NK-92 treated with Interleukin-12 subunit alpha and Interleukin-12 subunit beta, amount 100 ng/mL, for 24 hours (cell line): ENCODE measurements at regions not wholly inside any gene's neighbourhood (a gene's known extent, or its start where the extent isn't known, plus 50 kb on each side); places are given as distances from the start of the nearest gene placed in this dataset.

Experiments used
- DNase-seq: peaks from one replicate; lab custom pipeline; 2025; lab: John Stamatoyannopoulos, UW

DNA sequence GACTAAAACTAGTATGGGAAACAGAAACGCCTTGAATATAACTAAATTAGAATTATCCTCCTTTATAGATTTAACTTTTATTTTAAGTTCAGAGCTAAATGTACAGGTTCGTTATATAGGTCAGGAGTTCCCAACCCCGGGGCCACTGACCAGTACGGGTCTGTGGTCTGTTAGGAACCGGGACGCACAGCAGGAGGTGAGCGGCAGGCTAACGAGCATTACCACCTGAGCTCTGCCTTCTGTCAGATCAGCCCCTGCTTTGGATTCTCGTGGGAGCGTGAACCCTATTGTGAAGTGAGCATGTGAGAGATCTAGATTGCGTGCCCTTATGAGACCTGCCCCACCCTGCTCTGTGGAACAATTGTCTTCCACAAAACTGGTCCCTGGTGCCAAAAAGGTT is 51.0 kb downstream of the FAT4 start:
- no peak for DNase-seq

DNA sequence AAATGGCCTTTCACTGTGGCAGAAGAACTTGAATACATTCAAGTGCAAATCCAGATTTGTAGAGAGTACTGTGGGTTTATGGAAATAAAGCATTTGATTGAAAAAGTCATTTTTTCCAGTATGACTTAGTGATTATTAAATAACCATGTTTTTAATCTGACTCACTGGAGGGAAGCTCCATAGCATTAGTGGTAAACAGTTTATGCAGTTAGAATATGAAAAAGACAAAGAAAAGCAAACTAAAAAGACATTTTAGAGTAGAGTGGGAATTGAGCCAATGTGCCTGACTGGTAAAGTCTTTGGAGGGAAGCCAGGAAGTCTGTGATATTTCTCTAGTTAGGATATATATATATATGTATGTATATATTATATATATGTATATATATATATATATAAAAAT is 53.4 kb downstream of the FAT4 start:
- DNase-seq: no peak

- DNase-seq: no peak
These were observed 53.9 kb downstream of the FAT4 start for GRCh38 chr4:125368671-125369081.

- DNase-seq: no peak
These were observed 54.3 kb downstream of the FAT4 start for GRCh38 chr4:125369098-125369497.

- DNase-seq: no peak
These were observed 55.7 kb downstream of the FAT4 start for GRCh38 chr4:125370478-125370877.

GRCh38 chr4:125382995-125383394 is 68.2 kb downstream of the FAT4 start:
- no peak for DNase-seq

GRCh38 chr4:125387770-125388169 is 73.0 kb downstream of the FAT4 start:
- DNase-seq: no peak

- no peak for DNase-seq
These were observed 73.9 kb downstream of the FAT4 start for GRCh38 chr4:125388613-125389012.

GRCh38 chr4:125389713-125390112 is 75.0 kb downstream of the FAT4 start:
- no peak for DNase-seq

DNA sequence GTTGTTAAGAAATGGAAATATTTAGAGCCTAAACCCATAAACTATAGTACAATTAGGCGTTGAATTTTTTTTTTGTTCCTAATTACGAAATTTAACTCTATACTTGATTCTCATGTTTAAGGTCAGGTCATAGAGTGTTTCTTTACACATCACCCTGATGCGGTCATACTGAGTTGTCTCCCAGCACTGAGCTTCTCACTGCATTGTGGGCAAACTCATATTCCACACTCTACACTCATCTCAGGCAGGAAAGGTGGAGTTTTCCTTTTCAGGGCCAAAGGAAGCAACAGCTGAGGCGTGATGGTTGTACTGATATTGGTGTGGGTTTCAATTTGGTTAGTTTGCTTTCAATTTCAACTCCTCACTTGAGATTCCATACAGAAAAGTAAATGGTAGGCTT is 75.4 kb downstream of the FAT4 start:
- DNase-seq: no peak

DNA sequence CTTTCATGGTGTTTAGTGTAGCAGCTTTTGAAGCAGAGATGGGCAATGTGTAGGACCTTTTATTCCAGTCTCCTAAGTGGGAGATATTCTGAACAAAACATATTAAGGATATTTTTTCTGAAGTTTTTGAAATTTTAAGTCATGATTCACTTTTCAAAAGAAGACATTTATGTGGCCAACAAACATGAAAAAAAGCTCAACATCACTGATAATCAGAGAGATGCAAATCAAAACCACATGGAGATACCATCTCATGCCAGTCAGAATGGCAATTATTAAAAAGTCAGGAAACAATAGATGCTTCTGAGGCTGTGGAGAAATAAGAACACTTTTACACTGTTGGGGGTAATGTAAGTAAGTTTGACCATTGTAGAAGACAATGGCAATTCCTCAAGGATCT is 76.0 kb downstream of the FAT4 start:
- no peak for DNase-seq

DNA sequence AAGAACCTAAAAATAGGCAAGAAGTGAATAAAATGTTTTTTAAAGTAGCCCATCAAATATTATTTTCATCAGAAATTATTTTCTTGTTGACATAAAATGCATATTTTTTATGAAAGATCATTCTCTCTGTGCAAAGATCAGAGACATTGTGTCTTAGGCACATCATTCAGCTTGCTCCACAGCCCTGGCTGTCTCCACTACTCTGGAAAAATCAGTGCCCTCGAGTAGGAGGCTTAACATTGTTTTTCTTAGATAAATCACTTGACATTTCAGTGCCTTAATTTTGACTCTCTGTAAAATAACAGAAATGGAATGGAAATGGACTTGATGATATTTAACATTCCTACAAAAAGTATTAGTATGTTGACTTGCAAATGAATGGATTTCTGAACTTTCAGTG is 77.9 kb downstream of the FAT4 start:
- no peak for DNase-seq

GRCh38 chr4:125393825-125394224 is 79.1 kb downstream of the FAT4 start:
- DNase-seq: no peak

DNA sequence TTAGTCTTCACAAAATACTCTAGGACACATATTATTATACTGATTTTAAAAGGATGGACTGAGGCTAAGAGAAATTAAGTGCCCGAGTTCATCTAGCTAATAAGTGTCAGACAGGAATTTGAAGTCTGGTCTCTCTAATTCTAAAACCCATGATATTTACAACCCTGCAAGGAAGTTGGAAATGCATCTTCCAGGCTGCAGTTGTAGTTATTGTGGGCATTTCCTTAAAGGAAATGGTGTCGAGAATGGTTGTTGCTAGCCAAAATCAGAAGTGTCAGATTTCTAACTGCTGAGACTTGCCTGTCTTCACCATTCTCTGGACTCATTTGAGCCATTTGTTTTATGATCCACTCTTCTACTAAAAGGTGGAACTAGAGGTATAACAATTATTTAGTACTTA is 82.5 kb downstream of the FAT4 start:
- DNase-seq: no peak

GRCh38 chr4:125398263-125399002 is 83.7 kb downstream of the FAT4 start:
- no peak for DNase-seq

GRCh38 chr4:125400756-125401155 is 86.0 kb downstream of the FAT4 start:
- DNase-seq: no peak

DNA sequence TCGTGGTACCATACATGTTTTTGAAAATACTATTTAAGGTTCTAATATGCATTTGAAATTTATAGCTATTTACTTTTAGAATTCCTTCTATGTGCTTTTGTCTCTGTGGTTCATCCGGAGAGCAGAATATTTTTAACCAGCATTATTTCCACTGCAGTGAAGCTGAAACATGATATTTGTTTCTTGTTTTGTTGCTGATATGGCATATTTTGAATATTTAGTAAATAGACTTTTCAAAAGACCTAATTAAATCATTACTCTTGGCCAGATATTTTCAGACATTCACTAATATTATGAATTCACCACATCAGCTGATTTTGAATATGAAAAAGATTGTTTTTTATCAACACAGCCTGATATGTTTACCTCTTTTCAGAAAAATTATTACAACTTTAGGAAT is 87.0 kb downstream of the FAT4 start:
- DNase-seq: no peak

- DNase-seq: no peak
These were observed 105.8 kb downstream of the FAT4 start for GRCh38 chr4:125420526-125420925.

GRCh38 chr4:125421547-125421946 is 106.8 kb downstream of the FAT4 start:
- DNase-seq: no peak

GRCh38 chr4:125423124-125423523 is 108.4 kb downstream of the FAT4 start:
- DNase-seq: no peak

DNA sequence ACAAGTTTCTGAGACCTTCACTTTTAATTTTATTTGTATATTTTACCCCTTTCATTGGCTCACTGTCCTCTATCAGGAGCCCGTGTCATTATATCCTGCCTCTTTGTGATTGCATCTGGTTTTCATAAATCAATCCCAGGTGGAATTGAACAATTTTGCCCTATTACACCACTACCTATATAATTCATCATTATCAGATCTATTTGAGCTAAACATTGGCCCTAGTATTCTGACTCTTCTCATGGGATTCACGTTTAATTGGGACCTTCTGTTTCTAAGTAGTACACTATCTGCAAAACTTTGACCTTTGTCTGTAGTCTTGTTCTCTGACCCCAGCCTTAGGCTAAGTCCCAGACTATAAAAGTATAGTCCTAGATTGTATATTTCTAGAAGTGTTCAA is 114.1 kb downstream of the FAT4 start:
- no peak for DNase-seq

GRCh38 chr4:125430086-125430485 is 115.3 kb downstream of the FAT4 start:
- DNase-seq: no peak

DNA sequence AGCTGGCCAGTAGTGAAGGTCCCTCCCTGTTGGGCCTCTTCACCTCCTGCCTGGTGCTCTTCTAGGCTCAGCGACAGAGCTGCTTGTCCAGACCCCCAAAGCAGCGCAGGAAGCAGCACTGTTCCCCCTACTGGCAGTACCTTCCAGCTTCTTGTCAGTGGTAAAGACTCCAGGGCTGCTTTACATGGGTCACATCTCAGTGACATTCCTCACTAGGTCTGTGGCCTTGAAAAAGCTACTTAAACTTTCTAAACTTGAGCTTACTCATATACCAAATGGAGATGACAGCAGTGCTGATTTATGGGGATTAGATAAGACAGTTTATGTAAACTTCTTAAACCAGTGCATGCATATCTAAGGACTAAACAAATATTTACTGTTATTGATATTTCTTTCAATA is 117.3 kb downstream of the FAT4 start:
- DNase-seq: no peak

GRCh38 chr4:125433453-125433852 is 118.7 kb downstream of the FAT4 start:
- no peak for DNase-seq

- no peak for DNase-seq
These were observed 119.4 kb downstream of the FAT4 start for GRCh38 chr4:125434136-125434535.
